ENCODE measurements at regions not wholly inside any gene's neighbourhood (a gene's known extent, or its start where the extent isn't known, plus 50 kb on each side); places are given as distances from the start of the nearest gene placed in this dataset.

- no peak for TF ChIP-seq CTCF (IDR thresholded peaks at IDR 0.05)
- TF ChIP-seq EZH2 (IDR thresholded peaks at IDR 0.05; ENCODE audit: borderline replicate concordance, insufficient read depth, low read depth, low read length, poor library complexity, severe bottlenecking) = no peak
Observed at GRCh38 chr2:223220658-223220925, 168.6 kb downstream of the KCNE4 start.

Measured in B cell (primary cell).